Fibroblast of villous mesenchyme (primary cell): ENCODE measurements at regions not wholly inside any gene's neighbourhood (a gene's known extent, or its start where the extent isn't known, plus 50 kb on each side); places are given as distances from the start of the nearest gene placed in this dataset.
A peak's percentile ranks its signal among the peaks of the same experiment; 100 is the strongest.

ENCODE experiments used
- DNase-seq: peaks from one replicate; pipeline ENCODE4 v3.0.0-alpha.2; 2010; ENCODE audit warnings: low read depth
- H3K4me3 ChIP-seq: 2 replicates; pipeline ENCODE4 v1.5.1; 2011; ENCODE audit warnings: low read depth, mild to moderate bottlenecking, low read length
- CTCF ChIP-seq: IDR thresholded peaks from 2 replicates; pipeline ENCODE4 v1.5.1; 2012; ENCODE audit warnings: low read depth, mild to moderate bottlenecking, low read length; ENCODE audit not compliant: insufficient read depth

- no peak overlapping the region for H3K4me3 ChIP-seq
- no peak for TF ChIP-seq CTCF
- DNase-seq = no peak
Observed at GRCh38 chr1:82395440-82395839, 594.7 kb downstream of the ADGRL2 start.

GRCh38 chr1:82392946-82393345 lies 592.2 kb downstream of the ADGRL2 start:
- TF ChIP-seq CTCF = no peak
- H3K4me3 ChIP-seq = no peak overlapping the region
- no peak for DNase-seq

GRCh38 chr1:82392513-82392912 lies 591.8 kb downstream of the ADGRL2 start:
- no peak for TF ChIP-seq CTCF
- H3K4me3 ChIP-seq = no peak overlapping the region
- DNase-seq = peak; percentile 7

GRCh38 chr1:82391712-82392111 lies 591.0 kb downstream of the ADGRL2 start:
- H3K4me3 ChIP-seq = no peak overlapping the region
- no peak for TF ChIP-seq CTCF
- DNase-seq = no peak

GRCh38 chr1:82390627-82391026 lies 589.9 kb downstream of the ADGRL2 start:
- no peak for DNase-seq
- no peak overlapping the region for H3K4me3 ChIP-seq
- TF ChIP-seq CTCF = no peak

GRCh38 chr1:82388679-82389078 lies 587.9 kb downstream of the ADGRL2 start:
- DNase-seq = peak; percentile 1
- H3K4me3 ChIP-seq = no peak overlapping the region
- TF ChIP-seq CTCF = no peak

GRCh38 chr1:82387012-82387366 lies 586.3 kb downstream of the ADGRL2 start:
- no peak for DNase-seq
- no peak for TF ChIP-seq CTCF
- no peak overlapping the region for H3K4me3 ChIP-seq
